Peyer's patch (tissue), 4 donors: ENCODE measurements at regions not wholly inside any gene's neighbourhood (a gene's known extent, or its start where the extent isn't known, plus 50 kb on each side); places are given as distances from the start of the nearest gene placed in this dataset.

Experiments used
- CTCF ChIP-seq, 6 experiments: fragments of 450-650 bp in 4 of 6; fragments of 200-600 bp in 2 of 6; sonication (generic) in 1 of 6; IDR thresholded peaks; one replicate each; pipeline ENCODE4 v1.5.1; 2017 to 2019; ENCODE audit warnings: antibody characterized with exemption in 6 of 6, mild to moderate bottlenecking in 3 of 6, moderate library complexity in 1 of 6
- POLR2A ChIP-seq, 2 donors: fragments of 450-650 bp; IDR thresholded peaks; one replicate each; pipeline ENCODE4 v1.5.1; 2017; ENCODE audit warnings: antibody characterized with exemption in 2 of 2, mild to moderate bottlenecking in 2 of 2, moderate library complexity in 2 of 2

- TF ChIP-seq CTCF (IDR thresholded peaks at IDR 0.05) (no peak), POLR2A (IDR thresholded peaks at IDR 0.05) (no peak)
These were observed 67.5 kb upstream of the SETMAR start for GRCh38 chr3:4235690-4236089.
